ENCODE measurements at regions not wholly inside any gene's neighbourhood (a gene's known extent, or its start where the extent isn't known, plus 50 kb on each side); places are given as distances from the start of the nearest gene placed in this dataset.

- TF ChIP-seq, protein P1, sequence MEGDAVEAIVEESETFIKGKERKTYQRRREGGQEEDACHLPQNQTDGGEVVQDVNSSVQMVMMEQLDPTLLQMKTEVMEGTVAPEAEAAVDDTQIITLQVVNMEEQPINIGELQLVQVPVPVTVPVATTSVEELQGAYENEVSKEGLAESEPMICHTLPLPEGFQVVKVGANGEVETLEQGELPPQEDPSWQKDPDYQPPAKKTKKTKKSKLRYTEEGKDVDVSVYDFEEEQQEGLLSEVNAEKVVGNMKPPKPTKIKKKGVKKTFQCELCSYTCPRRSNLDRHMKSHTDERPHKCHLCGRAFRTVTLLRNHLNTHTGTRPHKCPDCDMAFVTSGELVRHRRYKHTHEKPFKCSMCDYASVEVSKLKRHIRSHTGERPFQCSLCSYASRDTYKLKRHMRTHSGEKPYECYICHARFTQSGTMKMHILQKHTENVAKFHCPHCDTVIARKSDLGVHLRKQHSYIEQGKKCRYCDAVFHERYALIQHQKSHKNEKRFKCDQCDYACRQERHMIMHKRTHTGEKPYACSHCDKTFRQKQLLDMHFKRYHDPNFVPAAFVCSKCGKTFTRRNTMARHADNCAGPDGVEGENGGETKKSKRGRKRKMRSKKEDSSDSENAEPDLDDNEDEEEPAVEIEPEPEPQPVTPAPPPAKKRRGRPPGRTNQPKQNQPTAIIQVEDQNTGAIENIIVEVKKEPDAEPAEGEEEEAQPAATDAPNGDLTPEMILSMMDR (conservative IDR thresholded peaks at IDR 0.05 in 1 of 2, IDR thresholded peaks at IDR 0.05 in 1 of 2; ENCODE audit: extremely low read depth in 1 of 2, insufficient read depth in 1 of 2, low read depth in 1 of 2, low read length in 2 of 2), result no peak
- no peak for TF ChIP-seq EZH2 (IDR thresholded peaks at IDR 0.05; ENCODE audit: borderline replicate concordance, low read length)
These were observed 51.7 kb upstream of the NANOS1 start for GRCh38 chr10:118977835-118978234.
